Lung microvascular endothelial cell (primary cell): ENCODE measurements at regions not wholly inside any gene's neighbourhood (a gene's known extent, or its start where the extent isn't known, plus 50 kb on each side); places are given as distances from the start of the nearest gene placed in this dataset.

Experiments used
- DNase-seq, 2 donors: peaks; one replicate each; pipeline versions ENCODE4 v3.0.0 to v3.0.0-alpha.2; 2010; ENCODE audit warnings: low read depth in 2 of 2

DNA sequence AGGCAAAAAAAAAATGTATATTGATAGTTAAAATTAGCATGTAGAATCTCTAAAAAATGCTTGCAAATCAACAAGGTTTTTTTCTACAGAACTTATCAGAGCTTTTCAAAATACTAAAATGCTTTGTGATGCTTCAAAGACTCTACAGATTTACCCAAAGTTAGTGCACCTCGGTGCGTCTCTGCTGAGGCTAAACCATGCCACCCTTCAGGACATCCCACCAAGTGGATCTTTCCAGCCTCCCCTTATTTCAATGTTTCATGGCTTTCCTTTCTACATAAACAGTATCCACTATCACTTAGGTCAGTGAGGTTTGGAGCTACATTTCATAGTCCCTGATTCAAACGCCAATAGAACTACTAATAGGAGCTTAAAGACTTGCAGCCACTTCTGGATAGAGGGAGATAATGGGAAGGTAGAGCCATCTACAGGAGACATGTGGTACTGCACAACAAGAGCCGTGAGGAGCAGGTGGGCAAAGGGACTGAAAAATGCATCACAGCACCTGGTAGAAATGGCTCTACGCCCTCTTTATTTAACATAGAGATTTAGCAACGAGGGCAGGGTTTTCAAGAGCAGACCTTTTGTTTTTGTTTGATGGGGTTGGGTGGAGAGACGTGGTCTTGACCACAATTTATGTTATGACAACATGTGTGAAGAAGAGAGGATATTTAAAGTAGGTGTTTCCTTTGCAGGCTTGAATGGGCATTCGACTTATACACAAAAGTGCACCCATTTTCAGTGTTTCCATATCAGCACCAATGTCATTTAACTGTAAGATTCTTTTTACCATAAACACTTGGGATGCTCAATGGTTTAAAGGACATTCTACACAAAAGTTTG lies 56.1 kb upstream of the SLC35G4 start:
- DNase-seq: peak; percentile 59 to 72

DNA sequence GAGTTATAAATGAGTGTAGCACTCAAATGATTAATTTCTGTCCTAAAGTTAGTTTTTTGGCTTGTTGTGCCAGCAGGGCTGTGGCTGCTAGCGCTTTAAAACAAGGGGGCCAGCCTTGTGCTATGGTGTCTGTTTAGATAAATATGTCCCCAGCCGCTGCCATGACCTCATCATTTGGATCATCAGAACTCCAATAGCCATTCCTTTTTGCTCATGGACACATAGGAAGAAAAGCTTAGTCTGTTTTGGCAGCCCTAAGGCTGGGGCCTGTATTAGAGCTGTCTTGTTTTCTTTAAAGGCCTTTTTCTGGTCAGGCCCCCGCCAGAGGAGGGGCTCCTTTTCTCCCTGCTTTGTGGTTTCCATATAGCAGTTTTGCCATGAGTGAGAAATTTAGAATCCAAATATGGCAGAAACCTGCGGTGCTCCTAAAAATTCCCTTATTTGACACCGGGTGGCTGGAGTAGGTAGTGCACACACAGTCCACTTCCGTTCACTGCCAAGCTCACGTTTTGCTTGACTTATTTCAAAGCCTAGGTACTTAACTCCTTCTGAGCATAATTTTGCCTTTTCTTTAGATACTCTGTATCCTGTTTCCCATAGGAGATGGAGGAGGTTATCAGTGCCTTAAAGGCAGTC lies 60.4 kb upstream of the SLC35G4 start:
- DNase-seq: no peak

DNA sequence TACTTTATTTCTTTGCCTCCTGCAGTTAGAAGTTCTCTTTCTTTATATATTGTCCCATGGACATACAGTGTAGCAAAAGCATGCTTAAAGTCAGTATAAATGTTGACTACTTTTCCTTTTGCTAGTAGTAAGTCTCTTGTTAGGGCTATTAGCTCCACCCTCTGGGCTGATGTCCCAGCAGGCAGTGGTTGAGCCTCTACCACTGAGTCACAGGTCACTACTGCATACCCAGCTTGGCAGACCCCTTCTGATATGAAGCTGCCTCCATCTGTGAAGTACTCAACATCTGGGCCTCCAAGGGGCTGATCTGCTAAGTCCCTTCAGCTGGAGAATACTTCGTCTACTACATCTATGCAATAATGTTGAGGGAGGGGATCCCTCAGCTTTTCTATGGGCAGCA lies 61.0 kb upstream of the SLC35G4 start:
- no peak for DNase-seq

DNA sequence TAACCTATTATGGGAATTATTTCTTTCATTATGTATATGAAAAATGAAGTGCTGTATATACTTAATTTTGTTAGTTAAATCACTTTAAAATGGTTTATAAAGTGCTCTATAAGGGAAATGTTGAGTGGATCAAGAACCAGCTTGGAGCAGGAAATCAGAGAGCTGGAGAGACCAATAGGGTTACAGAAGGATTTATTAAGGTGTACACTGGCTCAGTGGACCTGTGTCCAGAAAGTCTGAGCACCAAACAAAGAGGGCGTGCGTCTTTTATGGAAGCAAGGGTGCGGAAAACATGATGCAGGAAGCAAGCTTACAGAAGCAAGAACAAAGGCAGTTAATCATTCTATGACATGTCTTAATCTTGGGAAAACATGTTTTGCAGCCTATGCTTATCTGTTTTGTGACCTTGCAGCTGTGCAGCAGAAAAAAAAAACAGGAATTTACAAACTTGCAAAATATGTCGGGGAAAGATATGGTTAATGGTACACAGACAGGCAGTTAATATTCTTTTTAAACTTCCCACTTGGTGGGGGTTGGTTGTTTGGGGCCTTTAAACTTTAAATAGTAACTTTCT lies 65.2 kb upstream of the SLC35G4 start:
- DNase-seq: no peak

DNA sequence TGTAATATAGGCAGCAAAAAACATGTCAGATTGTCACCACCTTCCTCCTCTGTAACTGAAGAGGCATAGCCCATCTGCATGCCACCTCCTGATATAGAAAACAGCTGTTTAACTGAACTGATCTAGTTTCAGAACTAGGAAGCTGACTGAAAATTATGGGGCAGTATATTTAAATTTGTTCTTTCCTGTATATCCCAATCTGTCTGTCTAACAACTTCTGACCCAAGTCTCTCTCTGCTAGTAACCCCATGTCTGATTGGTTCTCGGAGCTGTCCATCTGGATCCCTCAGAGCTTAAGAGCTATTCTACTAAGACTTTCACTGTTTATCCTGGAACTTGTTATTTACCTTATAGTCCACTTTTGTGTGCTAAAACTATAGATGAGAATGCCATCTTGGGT lies 68.2 kb upstream of the SLC35G4 start:
- no peak for DNase-seq

DNA sequence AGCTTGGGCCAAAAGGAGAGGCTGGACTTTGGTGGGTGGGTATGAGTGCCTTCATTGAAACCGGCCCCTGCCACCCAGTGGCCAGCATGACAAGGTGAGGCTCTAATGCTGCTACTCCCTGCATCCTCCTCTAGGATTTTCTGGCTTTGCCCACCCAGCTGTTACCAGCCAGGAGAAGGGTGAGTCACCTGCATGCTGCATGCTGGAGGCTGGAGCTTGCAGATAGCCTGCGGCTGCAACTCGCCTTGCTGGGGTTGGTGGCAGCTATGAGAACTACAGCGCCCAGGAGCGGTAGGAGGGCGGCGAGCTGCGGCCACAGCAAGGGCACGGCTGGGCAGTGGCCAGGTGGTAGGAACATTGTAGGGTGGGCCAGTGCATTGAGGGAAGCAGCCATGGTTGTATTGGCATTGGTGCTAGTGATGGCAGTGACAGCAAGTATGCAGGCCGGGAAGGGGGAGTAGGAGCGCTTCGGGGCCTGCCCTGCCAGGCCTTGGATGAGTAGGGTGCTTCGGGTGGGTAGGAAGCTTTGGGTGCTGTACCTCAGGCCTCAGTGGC lies 75.4 kb upstream of the SLC35G4 start:
- no peak for DNase-seq

DNA sequence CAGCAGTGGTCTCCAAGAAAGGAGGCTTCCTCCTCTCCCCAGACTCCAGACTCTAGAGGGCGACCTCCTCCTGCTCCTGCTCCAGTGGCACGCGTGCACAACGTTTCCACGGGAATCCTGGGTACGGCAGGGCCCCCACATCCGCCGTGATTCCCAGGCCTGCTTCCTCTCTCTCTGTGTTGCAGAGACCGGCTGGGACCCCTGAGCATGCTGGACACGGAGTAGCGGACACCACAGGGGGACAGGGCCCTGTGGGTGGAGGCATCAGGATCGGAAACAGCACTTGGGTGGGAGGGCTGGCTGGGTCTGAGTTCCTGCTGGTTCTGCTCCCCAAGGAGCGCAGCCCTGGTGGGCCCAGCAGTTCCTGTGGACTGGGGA lies 75.9 kb upstream of the SLC35G4 start:
- DNase-seq: no peak

DNA sequence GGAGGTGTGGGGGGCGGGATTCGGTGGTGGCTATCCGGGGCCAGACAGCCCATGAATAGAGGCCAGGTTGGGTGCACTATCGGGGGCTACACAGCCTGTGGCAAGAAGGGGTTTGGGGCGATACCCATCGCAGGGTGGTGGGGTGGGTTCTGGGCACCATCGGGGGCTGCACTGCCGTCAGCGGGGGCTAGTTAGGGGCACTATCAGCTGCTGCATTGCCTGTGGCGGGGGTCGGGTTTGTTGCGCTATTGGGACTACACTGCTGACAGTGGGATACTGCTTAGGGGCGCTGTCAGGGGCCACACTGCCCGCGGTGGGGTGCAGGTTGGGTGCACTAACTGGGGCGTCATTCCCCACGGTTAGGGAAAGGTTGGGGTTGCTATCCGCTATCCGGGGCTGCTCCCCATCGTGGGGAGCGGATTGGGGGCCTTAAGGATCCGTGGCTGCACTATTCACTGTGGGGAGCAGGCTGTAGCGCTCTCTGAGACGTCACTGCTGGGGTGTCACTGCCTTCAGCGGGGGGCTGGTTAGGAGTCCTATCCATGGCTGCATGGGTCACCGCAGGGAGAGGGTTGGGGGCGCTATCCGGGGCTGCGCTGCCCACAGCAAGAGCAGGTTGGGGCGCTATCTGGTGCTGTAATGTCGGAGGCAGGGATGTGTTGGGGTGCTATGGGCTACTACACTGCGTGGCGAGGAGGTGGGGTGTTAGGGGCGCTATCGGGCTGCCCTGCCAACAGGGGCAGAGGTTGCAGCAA lies 76.5 kb upstream of the SLC35G4 start:
- DNase-seq: no peak

DNA sequence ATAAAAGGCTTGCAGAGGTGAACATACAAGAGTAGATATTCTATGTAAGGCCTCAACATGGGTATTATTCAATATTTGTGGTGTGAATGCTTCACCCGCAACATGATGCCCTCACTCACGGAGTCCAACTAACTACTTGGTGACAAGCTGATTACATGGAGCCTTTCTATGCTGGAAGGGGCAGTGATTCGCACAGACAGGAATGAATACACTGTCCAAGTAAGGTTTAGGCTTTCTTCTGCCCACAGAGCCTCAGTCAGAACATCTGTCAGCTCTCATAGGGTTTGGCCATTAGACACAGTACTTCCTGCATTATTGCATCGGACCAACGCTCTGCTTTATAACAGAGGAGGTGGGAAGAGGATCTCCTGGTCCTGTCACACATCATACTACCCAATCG lies 80.3 kb upstream of the SLC35G4 start:
- DNase-seq: no peak

DNA sequence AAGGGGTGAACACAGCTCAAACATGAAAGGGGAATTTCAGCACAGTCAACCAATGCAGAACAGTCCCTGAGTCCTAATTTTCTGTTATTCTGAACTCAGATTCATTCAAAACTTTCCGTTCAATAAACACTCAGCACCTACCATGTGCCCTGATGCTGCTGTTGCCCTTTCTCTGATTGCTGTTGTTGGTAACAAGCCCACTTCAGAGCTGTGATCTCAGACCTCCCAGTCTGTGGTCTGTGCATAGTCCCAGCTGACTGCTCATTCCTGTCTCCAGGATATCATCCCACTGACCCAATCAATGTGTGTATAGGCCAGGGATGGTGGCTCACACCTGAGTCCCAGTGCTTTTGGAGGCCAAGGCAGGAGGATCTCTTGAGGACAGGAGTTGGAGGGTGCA lies 82.7 kb upstream of the SLC35G4 start:
- no peak for DNase-seq

DNA sequence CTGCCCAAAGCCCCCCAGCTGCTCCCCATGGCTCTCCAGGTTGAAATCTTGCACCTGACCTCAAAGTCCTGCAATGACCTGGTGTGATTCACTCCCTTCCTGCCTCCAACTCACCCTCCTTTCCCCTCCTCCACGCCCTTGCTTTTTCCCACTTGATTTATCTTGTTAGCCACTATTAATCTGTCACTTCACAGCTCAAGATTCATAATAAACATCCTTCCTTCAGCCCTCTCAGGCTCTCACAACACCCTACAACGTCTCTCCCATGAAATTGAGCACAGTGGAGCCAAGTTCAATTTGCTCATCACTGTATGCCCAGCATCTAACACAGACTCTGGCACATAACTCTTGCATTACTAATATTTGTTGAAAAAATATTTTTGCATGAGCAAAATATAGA lies 85.6 kb upstream of the SLC35G4 start:
- DNase-seq: no peak

DNA sequence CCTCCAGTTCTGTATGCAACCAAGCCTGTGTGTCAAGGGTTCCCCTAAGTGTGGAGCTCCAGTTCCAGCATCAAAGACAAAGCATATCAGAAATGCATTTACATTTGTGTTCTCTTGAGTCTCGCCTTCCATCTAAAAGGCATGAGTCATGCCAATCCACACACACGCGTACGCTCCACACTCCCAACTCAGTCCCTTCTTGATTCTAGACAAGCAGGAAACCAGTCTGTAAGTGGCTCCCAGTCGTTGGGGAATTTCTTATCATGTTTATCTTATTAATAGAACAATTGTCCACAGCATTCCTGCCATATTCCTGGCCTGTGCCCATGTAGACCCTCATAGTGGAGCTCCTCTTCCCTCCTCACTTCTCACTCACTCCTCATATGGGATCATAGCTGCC lies 86.4 kb upstream of the SLC35G4 start:
- peak in 1 of 2 donors; percentile 9 for DNase-seq

DNA sequence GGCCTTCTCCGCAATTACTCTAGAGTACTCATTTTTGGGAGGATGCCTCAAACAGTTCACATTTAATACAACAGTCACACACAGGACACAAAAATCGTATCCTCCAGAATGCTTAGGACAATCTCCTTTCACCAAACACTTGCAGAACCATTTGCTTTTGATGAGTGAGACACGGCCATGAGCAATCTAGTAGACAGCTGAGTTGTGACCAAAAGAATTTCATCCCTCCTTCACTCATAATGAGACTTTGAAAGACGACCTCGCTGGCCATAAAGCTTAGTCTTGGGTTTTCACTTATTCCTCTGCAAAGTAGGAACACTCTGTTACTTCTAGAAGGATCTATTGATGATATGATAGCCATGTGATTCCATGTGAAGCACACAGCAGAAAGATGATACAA lies 87.5 kb upstream of the SLC35G4 start:
- no peak for DNase-seq

DNA sequence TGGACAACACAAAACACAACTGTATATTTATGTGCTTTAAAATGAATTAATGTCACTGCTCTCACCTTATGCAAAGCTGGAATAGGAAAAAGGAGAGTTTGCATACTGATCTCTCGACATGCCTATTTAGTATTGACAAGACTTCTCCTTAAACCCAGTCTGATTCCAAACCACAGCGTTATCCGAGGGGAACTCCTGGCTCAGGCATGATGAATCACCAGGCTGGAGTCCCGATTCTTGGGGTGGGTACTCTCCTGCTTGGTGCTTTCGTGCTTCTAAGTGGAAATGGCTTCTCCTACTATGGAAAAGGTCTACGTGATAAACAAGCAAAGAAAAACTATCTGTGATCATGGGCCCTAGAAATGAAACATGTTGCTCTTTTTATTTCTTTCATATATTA lies 88.9 kb upstream of the SLC35G4 start:
- DNase-seq: no peak

DNA sequence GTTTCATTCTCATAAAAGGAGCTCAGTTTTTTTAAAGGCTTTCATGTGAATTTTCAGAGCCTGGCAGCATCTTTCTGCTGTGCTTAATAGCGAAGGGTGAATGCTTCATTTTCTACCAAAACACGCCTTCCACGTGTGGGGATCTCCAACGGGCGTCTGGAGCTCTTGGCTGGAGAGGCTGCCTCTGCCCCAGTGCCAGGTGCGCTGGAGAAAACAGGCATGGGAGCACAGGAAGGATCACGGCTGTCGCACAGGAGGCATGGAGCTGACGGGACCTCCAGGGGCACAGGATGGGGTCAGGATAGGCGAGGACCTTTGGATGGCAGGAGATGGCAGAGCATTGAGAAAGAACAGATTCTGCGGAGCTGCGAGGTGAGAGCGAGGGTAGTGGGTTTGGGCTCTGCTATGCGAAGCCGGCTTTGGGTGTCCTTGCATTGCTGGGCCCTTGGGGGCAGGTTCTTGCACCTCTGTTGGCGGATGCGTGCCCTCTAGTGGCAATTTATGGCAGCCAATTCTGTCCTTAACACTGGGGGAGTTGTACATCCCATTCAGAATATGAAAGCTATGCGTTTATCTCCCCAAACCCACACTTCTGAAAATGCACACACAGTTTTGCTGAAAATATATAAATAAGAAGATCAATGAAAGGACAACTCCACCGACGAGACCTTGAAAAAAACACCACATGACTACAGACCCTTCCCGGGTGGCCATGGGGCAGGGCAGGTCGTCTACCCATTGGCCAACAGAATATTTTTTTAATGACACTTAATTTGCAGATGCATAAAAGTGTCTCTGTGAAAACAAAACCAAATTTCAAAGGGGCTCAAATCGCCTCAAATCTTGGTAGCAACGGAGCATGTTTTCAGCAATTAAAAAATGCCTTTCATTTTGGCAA lies 90.4 kb upstream of the SLC35G4 start:
- DNase-seq: peak; percentile 61 to 76

DNA sequence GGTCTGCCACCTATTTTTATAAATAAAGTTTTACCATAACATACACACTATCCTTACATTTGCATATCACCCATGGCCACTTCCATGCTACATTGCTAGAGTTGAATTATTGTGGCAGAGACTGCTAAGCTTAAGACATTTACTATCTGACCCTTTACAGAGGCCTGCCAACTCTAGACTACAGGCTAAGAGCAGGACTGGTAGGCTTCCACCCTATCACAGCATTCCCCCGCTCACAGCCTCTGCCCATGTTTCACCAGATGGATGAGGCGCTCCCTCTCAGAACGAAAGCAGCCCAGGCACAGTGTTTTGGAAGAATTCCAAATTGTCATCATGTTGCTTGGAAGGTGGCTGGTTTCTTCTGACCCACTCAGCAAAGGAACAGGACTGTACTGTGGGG lies 91.7 kb upstream of the SLC35G4 start:
- no peak for DNase-seq

DNA sequence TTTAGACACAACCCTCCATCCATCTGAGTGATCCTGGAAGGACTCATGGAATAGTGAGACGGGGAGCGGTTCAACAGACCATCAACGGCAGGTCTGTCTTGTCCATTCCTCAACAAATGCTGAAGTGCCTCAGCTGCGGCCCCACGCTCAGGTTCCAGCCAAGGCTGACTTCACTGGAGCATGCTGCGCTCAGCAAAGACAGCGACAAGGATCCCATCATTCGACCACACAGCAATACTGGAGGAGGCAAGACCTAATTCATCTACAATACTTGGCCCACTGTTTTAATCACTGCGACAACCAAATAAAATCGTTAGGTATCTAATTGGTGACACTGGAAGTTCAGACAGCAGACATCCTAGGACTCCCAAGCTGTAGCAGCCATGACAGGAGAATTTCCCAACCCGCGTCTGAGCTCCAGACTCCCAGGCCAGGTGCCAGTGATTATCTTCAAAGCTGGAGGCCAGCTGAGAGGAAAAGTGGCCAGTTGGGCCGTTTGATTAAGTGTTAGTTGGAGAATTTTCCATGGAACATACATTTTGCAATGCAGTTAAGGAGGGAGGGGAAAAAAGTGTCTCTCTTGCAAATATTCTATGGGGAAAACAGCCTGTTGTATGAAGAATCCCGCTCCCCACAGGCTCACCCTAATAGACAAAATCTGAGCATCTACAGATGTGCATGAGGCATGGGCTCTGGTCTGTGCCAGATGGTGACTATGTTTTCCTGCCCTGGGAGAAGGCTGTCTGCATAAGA lies 92.5 kb upstream of the SLC35G4 start:
- DNase-seq: no peak

DNA sequence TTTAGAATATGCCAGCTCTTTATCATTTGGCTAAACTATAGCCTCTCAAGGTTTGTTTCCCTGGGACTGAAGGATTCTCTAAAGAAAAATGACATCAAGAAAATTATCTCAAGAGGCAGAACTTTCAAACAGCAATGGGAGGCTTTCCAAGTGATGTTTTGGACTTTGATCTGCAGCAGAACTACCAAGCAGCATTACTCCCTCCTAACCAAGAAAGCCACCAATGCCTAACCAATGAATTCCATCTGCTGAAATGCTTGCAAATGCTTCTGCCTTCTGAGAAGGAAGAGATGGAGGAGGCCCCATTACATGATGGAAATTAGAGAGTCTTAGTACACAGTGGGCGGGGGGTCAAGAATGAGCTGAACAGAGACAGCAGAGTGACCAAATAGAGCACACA lies 95.1 kb upstream of the SLC35G4 start:
- no peak for DNase-seq

DNA sequence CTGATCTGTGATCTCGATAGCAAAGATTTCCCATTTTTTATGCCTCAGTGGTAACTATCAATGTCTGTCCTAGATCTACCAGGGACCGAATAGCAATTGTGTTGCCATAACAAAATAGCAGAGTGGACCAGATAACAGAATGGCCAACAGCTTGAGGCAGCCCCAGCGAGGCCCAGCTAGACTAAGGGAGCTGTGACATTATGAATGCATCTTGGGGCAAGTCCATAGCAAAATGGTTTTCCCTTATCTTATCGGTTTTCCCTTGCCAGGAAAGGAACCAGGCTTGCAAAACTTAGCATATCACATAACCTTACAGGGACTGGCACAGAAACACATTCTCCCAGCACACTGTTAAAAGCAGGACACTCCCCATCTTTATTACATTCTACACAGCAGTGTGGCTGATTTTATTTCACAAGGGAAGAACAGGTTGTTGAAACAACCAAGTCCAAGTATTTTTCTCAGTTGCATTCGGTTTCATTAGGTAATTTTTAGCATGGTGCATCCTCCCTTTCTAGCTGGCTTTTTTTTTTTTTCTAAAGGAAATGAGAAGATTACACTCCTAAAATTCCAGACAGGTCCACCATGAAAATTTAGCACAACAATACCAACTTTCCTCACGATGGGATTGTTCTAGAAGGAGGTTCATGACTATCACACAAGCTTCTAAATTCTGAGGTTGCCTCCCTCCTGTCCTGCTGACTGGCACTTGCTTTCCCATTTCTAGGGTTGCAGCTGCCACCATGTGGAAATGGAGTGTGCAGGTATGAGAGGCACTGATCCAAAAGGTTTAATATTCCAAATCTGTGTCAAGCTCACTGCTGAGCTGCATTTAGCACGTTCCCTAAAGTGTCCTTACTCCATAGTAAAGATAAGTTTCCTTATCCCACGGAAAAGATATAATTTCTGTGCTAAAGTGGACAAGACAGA lies 97.0 kb upstream of the SLC35G4 start:
- DNase-seq: peak; percentile 15 to 22
